Activated B cell treated with CpG ODN at 0.5 μM for 24 hours (primary cell): ENCODE measurements at regions not wholly inside any gene's neighbourhood (a gene's known extent, or its start where the extent isn't known, plus 50 kb on each side); places are given as distances from the start of the nearest gene placed in this dataset.

ENCODE experiments used
- ATAC-seq: fragments of 200-7000 bp; cut with Tn5 transposase; one replicate; pipeline ENCODE4 v1.10.0; 2021; ENCODE audit warnings: low read depth, mild to moderate bottlenecking, moderate library complexity
- CTCF ChIA-PET: fragments of 350-600 bp; sonication (Branson Sonifier 250); formaldehyde crosslinking; loops from one replicate; lab custom pipeline; 2021; ENCODE audit warnings: antibody characterized with exemption; lab: Charles Lee
- POLR2A ChIA-PET: fragments of 350-600 bp; sonication (Branson Sonifier 250); formaldehyde crosslinking; loops from one replicate; lab custom pipeline; 2021; ENCODE audit warnings: antibody characterized with exemption; lab: Charles Lee
- DNase-seq: peaks from one replicate; pipeline ENCODE4 v3.0.0; 2022
- H3K27ac Mint-ChIP-seq: one replicate; pipeline ENCODE4 v1.8.0; 2020; ENCODE audit warnings: mixed read lengths
- H3K27me3 Mint-ChIP-seq: one replicate; pipeline ENCODE4 v1.8.0; 2021; ENCODE audit warnings: mixed read lengths
- H3K36me3 Mint-ChIP-seq: one replicate; pipeline ENCODE4 v1.8.0; 2021; ENCODE audit warnings: low read depth, mixed read lengths
- H3K4me1 Mint-ChIP-seq: one replicate; pipeline ENCODE4 v1.8.0; 2021; ENCODE audit warnings: mixed read lengths
- H3K4me3 Mint-ChIP-seq: one replicate; pipeline ENCODE4 v1.8.0; 2020; ENCODE audit warnings: mild to moderate bottlenecking, mixed read lengths
- H3K9me3 Mint-ChIP-seq: one replicate; pipeline ENCODE4 v1.8.0; 2020; ENCODE audit warnings: mixed read lengths
- CTCF ChIP-seq: fragments of 200-600 bp; IDR thresholded peaks from one replicate; pipeline ENCODE4 v1.8.0; 2022; ENCODE audit warnings: antibody characterized with exemption, mild to moderate bottlenecking
- intact Hi-C: fragments of 100-400 bp; cut with micrococcal nuclease; formaldehyde crosslinking; loops from one replicate; pipeline ENCODE4 v1.15.1; 2024

- Mint-ChIP-seq H3K4me3 (no peak overlapping the region), H3K9me3 (peaks cover 2% of the 10 kb centered on the region), H3K36me3 (no peaks in the 10 kb centered on the region), H3K4me1 (peaks cover 2% of the 10 kb centered on the region), H3K27ac (no peak overlapping the region), H3K27me3 (peaks cover 13% of the 10 kb centered on the region)
- no peak for DNase-seq
- no peak for ATAC-seq
- POLR2A ChIA-PET: no interaction called here
- TF ChIP-seq CTCF: no peak
- CTCF ChIA-PET: no interaction called here
- intact Hi-C loops: no loop called here
Measured at GRCh38 chr11:110764485-110764884, 52.2 kb upstream of the ARHGAP20 start.

GRCh38 chr11:110763249-110764011 is 51.2 kb upstream of the ARHGAP20 start:
- intact Hi-C loops: no loop called here
- ChIA-PET CTCF (no interaction called here), POLR2A (no interaction called here)
- DNase-seq: no peak
- Mint-ChIP-seq H3K4me3 (no peak overlapping the region), H3K27me3 (peaks cover 18% of the 10 kb centered on the region), H3K9me3 (peaks cover 2% of the 10 kb centered on the region), H3K4me1 (no peaks in the 10 kb centered on the region), H3K36me3 (no peaks in the 10 kb centered on the region), H3K27ac (no peak overlapping the region)
- TF ChIP-seq CTCF: no peak
- no peak for ATAC-seq

GRCh38 chr11:110762590-110762989 is 50.4 kb upstream of the ARHGAP20 start:
- ChIA-PET POLR2A (no interaction called here), CTCF (no interaction called here)
- Mint-ChIP-seq H3K9me3 (peaks cover 2% of the 10 kb centered on the region), H3K4me1 (no peaks in the 10 kb centered on the region), H3K4me3 (no peak overlapping the region), H3K27ac (no peak overlapping the region), H3K27me3 (peaks cover 18% of the 10 kb centered on the region), H3K36me3 (no peaks in the 10 kb centered on the region)
- DNase-seq (no peak), ATAC-seq (no peak)
- intact Hi-C loops: no loop called here
- no peak for TF ChIP-seq CTCF
